PC-9 (cell line): ENCODE measurements at regions not wholly inside any gene's neighbourhood (a gene's known extent, or its start where the extent isn't known, plus 50 kb on each side); places are given as distances from the start of the nearest gene placed in this dataset.

Experiments used
- BruUV-seq: library from RNA; stranded (reverse); fragments of 400-500 nt; replicated peaks from 2 replicates; lab custom pipeline; 2021; lab: Mats Ljungman, UMichigan
- CTCF ChIA-PET: fragments of 300-600 bp; sonication (Branson Sonifier 250); formaldehyde crosslinking; loops from one replicate; lab custom pipeline; 2022; ENCODE audit warnings: antibody characterized with exemption; lab: Charles Lee
- POLR2A ChIA-PET: fragments of 300-600 bp; sonication (Branson Sonifier 250); formaldehyde crosslinking; loops from one replicate; lab custom pipeline; 2022; ENCODE audit warnings: antibody characterized with exemption; ENCODE audit not compliant: unreplicated experiment; lab: Charles Lee
- DNase-seq, 2 experiments: peaks; one replicate each; pipeline versions ENCODE4 v3.0.0 to v3.0.0-alpha.2; 2015 to 2022; ENCODE audit warnings: mixed read lengths in 1 of 2
- H2AFZ ChIP-seq: fragments of 200-600 bp; sonication (generic); 2 replicates; pipeline ENCODE4 v1.8.1; 2017; ENCODE audit warnings: antibody characterized with exemption
- H3F3A ChIP-seq: fragments of 200-600 bp; sonication (generic); 2 replicates; pipeline ENCODE4 v1.8.1; 2017; ENCODE audit warnings: antibody characterized with exemption, mild to moderate bottlenecking, low read depth; ENCODE audit not compliant: insufficient read depth
- H3K27ac ChIP-seq: fragments of 200-600 bp; sonication (generic); 2 replicates; pipeline ENCODE4 v1.6.1; 2016; ENCODE audit warnings: mixed run types
- H3K27me3 ChIP-seq: fragments of 200-600 bp; sonication (generic); 2 replicates; pipeline ENCODE4 v1.6.1; 2016; ENCODE audit warnings: low read depth, mixed run types; ENCODE audit not compliant: insufficient read depth
- H3K36me3 ChIP-seq: fragments of 200-600 bp; sonication (generic); 2 replicates; pipeline ENCODE4 v1.6.1; 2016; ENCODE audit warnings: low read depth, mixed run types
- H3K4me1 ChIP-seq: fragments of 200-600 bp; sonication (generic); replicated peaks from 2 replicates; pipeline ENCODE4 v1.6.1; 2016; ENCODE audit warnings: mixed run types; ENCODE audit not compliant: insufficient read depth
- H3K4me2 ChIP-seq: fragments of 200-600 bp; sonication (generic); 2 replicates; pipeline ENCODE4 v1.6.1; 2017; ENCODE audit warnings: mixed run types
- H3K4me3 ChIP-seq: fragments of 200-600 bp; sonication (generic); 2 replicates; pipeline ENCODE4 v1.6.1; 2016; ENCODE audit warnings: mixed run types
- H3K79me2 ChIP-seq: fragments of 200-600 bp; sonication (generic); 2 replicates; pipeline ENCODE4 v1.6.1; 2017; ENCODE audit warnings: low read depth, mixed run types
- H3K9me2 ChIP-seq: fragments of 200-600 bp; sonication (generic); 2 replicates; pipeline ENCODE4 v1.8.1; 2017; ENCODE audit warnings: mild to moderate bottlenecking; ENCODE audit not compliant: insufficient read depth
- H3K9me3 ChIP-seq: fragments of 200-600 bp; sonication (generic); 2 replicates; pipeline ENCODE4 v1.8.1; 2016; ENCODE audit warnings: low read depth; ENCODE audit not compliant: insufficient read depth
- H4K20me1 ChIP-seq: fragments of 200-600 bp; sonication (generic); 2 replicates; pipeline ENCODE4 v1.8.1; 2017; ENCODE audit not compliant: insufficient read depth
- EZH2 ChIP-seq: fragments of 200-600 bp; sonication (generic); IDR thresholded peaks from 2 replicates; pipeline ENCODE4 v1.8.0; 2017; ENCODE audit warnings: antibody characterized with exemption, low read depth
- intact Hi-C: fragments of 100-400 bp; cut with micrococcal nuclease; formaldehyde crosslinking; loops from one replicate; pipeline ENCODE4 v1.10.0; 2022; ENCODE audit not compliant: unreplicated experiment
- TF ChIP-seq, protein P1 (sequence below): fragments of 200-600 bp; sonication (generic); conservative IDR thresholded peaks from 2 replicates; pipeline ENCODE4 v1.6.1; 2017; ENCODE audit warnings: mixed run types, antibody characterized with exemption, mild to moderate bottlenecking, moderate library complexity

- BruUV-seq, result no TSS peak
- Histone ChIP-seq H3F3A (peaks cover 9% of the 10 kb centered on the region; the same call in 1 of the 2 replicates), H3K9me2 (no peaks in the 10 kb centered on the region), H3K27me3 (no peaks in the 10 kb centered on the region), H3K4me1 (peaks cover 12% of the 10 kb centered on the region), H3K27ac (no peak overlapping the region), H2AFZ (no peak overlapping the region), H3K36me3 (no peaks in the 10 kb centered on the region), H3K9me3 (peaks cover 9% of the 10 kb centered on the region; the same call in 1 of the 2 replicates), H3K4me2 (no peak overlapping the region), H3K4me3 (no peak overlapping the region), H4K20me1 (no peaks in the 10 kb centered on the region), H3K79me2 (no peaks in the 10 kb centered on the region)
- peak; percentile 48 to 51 for DNase-seq
- intact Hi-C loops, result loop anchor here (1.0 kb wide), 2 partner anchors 55 to 60 kb away; no protein-coding TSS in a partner anchor
- ChIA-PET POLR2A (interaction anchor here (0.6 kb wide), 1 partner anchor 60 kb away, joined by 3 read pairs; no protein-coding TSS in a partner anchor), CTCF (no interaction called here)
- no peak for TF ChIP-seq EZH2
- TF ChIP-seq, protein P1, sequence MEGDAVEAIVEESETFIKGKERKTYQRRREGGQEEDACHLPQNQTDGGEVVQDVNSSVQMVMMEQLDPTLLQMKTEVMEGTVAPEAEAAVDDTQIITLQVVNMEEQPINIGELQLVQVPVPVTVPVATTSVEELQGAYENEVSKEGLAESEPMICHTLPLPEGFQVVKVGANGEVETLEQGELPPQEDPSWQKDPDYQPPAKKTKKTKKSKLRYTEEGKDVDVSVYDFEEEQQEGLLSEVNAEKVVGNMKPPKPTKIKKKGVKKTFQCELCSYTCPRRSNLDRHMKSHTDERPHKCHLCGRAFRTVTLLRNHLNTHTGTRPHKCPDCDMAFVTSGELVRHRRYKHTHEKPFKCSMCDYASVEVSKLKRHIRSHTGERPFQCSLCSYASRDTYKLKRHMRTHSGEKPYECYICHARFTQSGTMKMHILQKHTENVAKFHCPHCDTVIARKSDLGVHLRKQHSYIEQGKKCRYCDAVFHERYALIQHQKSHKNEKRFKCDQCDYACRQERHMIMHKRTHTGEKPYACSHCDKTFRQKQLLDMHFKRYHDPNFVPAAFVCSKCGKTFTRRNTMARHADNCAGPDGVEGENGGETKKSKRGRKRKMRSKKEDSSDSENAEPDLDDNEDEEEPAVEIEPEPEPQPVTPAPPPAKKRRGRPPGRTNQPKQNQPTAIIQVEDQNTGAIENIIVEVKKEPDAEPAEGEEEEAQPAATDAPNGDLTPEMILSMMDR, result peak; percentile 92
These were observed 88.2 kb upstream of the TNIP3 start for GRCh38 chr4:121252224-121252806.

DNA sequence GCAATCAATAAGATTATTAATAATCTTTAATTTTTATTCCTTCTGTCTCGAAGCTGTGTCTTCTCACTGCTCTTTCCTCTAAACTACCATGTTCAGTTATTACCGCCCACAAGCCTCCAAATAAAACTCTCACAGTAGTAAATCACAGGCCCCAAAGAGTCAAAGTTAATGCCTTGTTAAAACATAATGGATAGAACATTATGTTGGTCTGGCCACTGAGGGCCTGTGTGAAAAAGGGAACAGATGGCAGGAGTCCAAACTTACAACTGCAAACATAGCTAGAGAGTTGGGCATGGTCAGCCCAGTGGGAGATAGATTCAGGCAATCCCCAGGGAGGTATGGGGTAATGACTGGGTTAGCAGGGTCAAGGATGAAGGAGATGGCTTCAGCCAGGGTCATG lies 84.6 kb upstream of the TNIP3 start:
- Histone ChIP-seq H3K4me2 (no peak overlapping the region), H3F3A (no peaks in the 10 kb centered on the region), H2AFZ (no peak overlapping the region), H3K36me3 (no peaks in the 10 kb centered on the region), H3K4me1 (no peaks in the 10 kb centered on the region), H3K4me3 (no peak overlapping the region), H4K20me1 (no peaks in the 10 kb centered on the region), H3K27me3 (no peaks in the 10 kb centered on the region), H3K9me2 (no peaks in the 10 kb centered on the region), H3K9me3 (no peaks in the 10 kb centered on the region), H3K27ac (no peak overlapping the region), H3K79me2 (no peaks in the 10 kb centered on the region)
- no peak for DNase-seq
- ChIA-PET POLR2A (no interaction called here), CTCF (no interaction called here)
- intact Hi-C loops, result no loop called here
- TF ChIP-seq, protein P1, result no peak
- no peak for TF ChIP-seq EZH2
- BruUV-seq, result no TSS peak

GRCh38 chr4:121246698-121247097 lies 82.6 kb upstream of the TNIP3 start:
- no TSS peak for BruUV-seq
- H3K27me3 ChIP-seq, result no peaks in the 10 kb centered on the region
- no peaks in the 10 kb centered on the region; the same call in 1 of the 2 replicates for H3K9me2 ChIP-seq
- H3K4me3 ChIP-seq, result no peak overlapping the region
- no peak for DNase-seq
- H2AFZ ChIP-seq, result peak overlapping the region; percentile 54; the same call in 1 of the 2 replicates
- no peaks in the 10 kb centered on the region for H3F3A ChIP-seq
- H3K4me1 ChIP-seq, result no peaks in the 10 kb centered on the region
- H4K20me1 ChIP-seq, result no peaks in the 10 kb centered on the region
- H3K79me2 ChIP-seq, result no peaks in the 10 kb centered on the region
- intact Hi-C loops, result no loop called here
- H3K36me3 ChIP-seq, result no peaks in the 10 kb centered on the region
- H3K4me2 ChIP-seq, result no peak overlapping the region
- CTCF ChIA-PET, result no interaction called here
- POLR2A ChIA-PET, result no interaction called here
- TF ChIP-seq EZH2, result no peak
- TF ChIP-seq, protein P1, result no peak
- H3K27ac ChIP-seq, result no peak overlapping the region
- H3K9me3 ChIP-seq, result no peaks in the 10 kb centered on the region
